HEK293 (cell line): ENCODE measurements at regions not wholly inside any gene's neighbourhood (a gene's known extent, or its start where the extent isn't known, plus 50 kb on each side); places are given as distances from the start of the nearest gene placed in this dataset.

Experiments
- CTCF ChIP-seq: fragments of 450-650 bp; formaldehyde crosslinking; IDR thresholded peaks from 2 replicates; pipeline ENCODE4 v1.5.1; 2016; ENCODE audit warnings: missing biosample characterization, missing genetic modification characterization
- MYNN ChIP-seq: fragments of 450-650 bp; formaldehyde crosslinking; IDR thresholded peaks from 2 replicates; pipeline ENCODE4 v1.5.1; 2016; ENCODE audit warnings: missing biosample characterization, missing genetic modification characterization, borderline replicate concordance
- REPIN1 ChIP-seq: fragments of 450-650 bp; formaldehyde crosslinking; IDR thresholded peaks from 2 replicates; pipeline ENCODE4 v1.5.1; 2017; ENCODE audit warnings: missing biosample characterization, missing genetic modification characterization, low read depth
- ZBTB1 ChIP-seq: fragments of 450-650 bp; formaldehyde crosslinking; IDR thresholded peaks from 2 replicates; pipeline ENCODE4 v1.5.1; 2016; ENCODE audit warnings: missing biosample characterization, missing genetic modification characterization
- ZFP41 ChIP-seq: fragments of 450-650 bp; formaldehyde crosslinking; IDR thresholded peaks from 2 replicates; pipeline ENCODE4 v1.5.1; 2016; ENCODE audit warnings: missing biosample characterization, missing genetic modification characterization, borderline replicate concordance
- ZNF138 ChIP-seq: fragments of 450-650 bp; formaldehyde crosslinking; IDR thresholded peaks from 2 replicates; pipeline ENCODE4 v1.5.1; 2016; ENCODE audit warnings: missing biosample characterization, missing genetic modification characterization, borderline replicate concordance
- ZNF239 ChIP-seq: fragments of 450-650 bp; formaldehyde crosslinking; IDR thresholded peaks from 2 replicates; pipeline ENCODE4 v1.5.1; 2016; ENCODE audit warnings: missing biosample characterization, missing genetic modification characterization
- ZNF335 ChIP-seq: fragments of 450-650 bp; formaldehyde crosslinking; conservative IDR thresholded peaks from 2 replicates; pipeline ENCODE4 v1.5.1; 2016; ENCODE audit warnings: missing biosample characterization, missing genetic modification characterization
- ZNF354C ChIP-seq: fragments of 450-650 bp; formaldehyde crosslinking; IDR thresholded peaks from 2 replicates; pipeline ENCODE4 v1.5.1; 2016; ENCODE audit warnings: missing biosample characterization, missing genetic modification characterization, low read depth, borderline replicate concordance
- ZNF658 ChIP-seq: fragments of 450-650 bp; formaldehyde crosslinking; IDR thresholded peaks from 2 replicates; pipeline ENCODE4; 2016; ENCODE audit warnings: missing biosample characterization, missing genetic modification characterization
- ZNF830 ChIP-seq: fragments of 450-650 bp; IDR thresholded peaks from 2 replicates; pipeline ENCODE4 v1.5.0; 2018; ENCODE audit warnings: missing biosample characterization, missing genetic modification characterization, low read depth, mild to moderate bottlenecking, moderate library complexity
- ZNF843 ChIP-seq: fragments of 450-650 bp; formaldehyde crosslinking; IDR thresholded peaks from 2 replicates; pipeline ENCODE4 v1.5.1; 2016; ENCODE audit warnings: missing biosample characterization, missing genetic modification characterization

- TF ChIP-seq CTCF (no peak), ZFP41 (no peak), ZBTB1 (tag by site-specific recombination) (no peak), MYNN (tag by site-specific recombination) (no peak), ZNF138 (tag by site-specific recombination) (no peak), ZNF658 (tag by site-specific recombination) (no peak), ZNF335 (tag by site-specific recombination) (no peak), ZNF354C (no peak), ZNF239 (tag by site-specific recombination) (no peak), REPIN1 (no peak), ZNF843 (no peak), ZNF830 (tag by site-specific recombination) (no peak)
Measured at GRCh38 chr14:71187633-71188356, 280.5 kb downstream of the PCNX1 start.
